ENCODE measurements at regions not wholly inside any gene's neighbourhood (a gene's known extent, or its start where the extent isn't known, plus 50 kb on each side); places are given as distances from the start of the nearest gene placed in this dataset.
A peak's percentile ranks its signal among the peaks of the same experiment; 100 is the strongest.

- no peak overlapping the region for H3K9ac ChIP-seq (ENCODE audit: low read depth in 1 of 2, low read length in 2 of 2)
- no peaks in the 10 kb centered on the region for H3K27me3 ChIP-seq (ENCODE audit: control insufficient read depth in 4 of 4, insufficient read depth in 4 of 4, low read length in 3 of 4)
- H3K9me3 ChIP-seq (ENCODE audit: control insufficient read depth in 4 of 4, low read length in 3 of 4) = peaks cover 0 to 2% (median 0%) of the 10 kb centered on the region in 4 donors
- H3K4me1 ChIP-seq (ENCODE audit: control insufficient read depth in 4 of 4, insufficient read depth in 4 of 4, low read length in 3 of 4) = peaks cover 0 to 22% (median 12%) of the 10 kb centered on the region in 4 donors
- TF ChIP-seq HNF4G (IDR thresholded peaks at IDR 0.05) = peak; percentile 97
- peak; percentile 59 for TF ChIP-seq ZBTB33 (IDR thresholded peaks at IDR 0.05)
- TF ChIP-seq YY1 (IDR thresholded peaks at IDR 0.05) = peak; percentile 64
- peak in 1 of 2 donors; percentile 21 for TF ChIP-seq GABPA (IDR thresholded peaks at IDR 0.05 in 1 of 2, conservative IDR thresholded peaks at IDR 0.05 in 1 of 2)
- TF ChIP-seq CTCF (IDR thresholded peaks at IDR 0.05; ENCODE audit: low read depth, low read length, missing input control) = no peak
- TF ChIP-seq REST (IDR thresholded peaks at IDR 0.05) = peak; percentile 61
- peak; percentile 64 for TF ChIP-seq NR2F2 (IDR thresholded peaks at IDR 0.05)
- no peak for TF ChIP-seq FOXA1 (IDR thresholded peaks at IDR 0.05)
- no peak for TF ChIP-seq TAF1 (conservative IDR thresholded peaks at IDR 0.05)
- peak; percentile 39 to 61 for TF ChIP-seq JUND (IDR thresholded peaks at IDR 0.05)
- TF ChIP-seq FOXA2 (IDR thresholded peaks at IDR 0.05) = peak; percentile 28
- TF ChIP-seq ATF3 (IDR thresholded peaks at IDR 0.05) = peak; percentile 76
- TF ChIP-seq SP1 (IDR thresholded peaks at IDR 0.05) = peak; percentile 86
- TF ChIP-seq EGR1 (IDR thresholded peaks at IDR 0.05; ENCODE audit: low read depth in 2 of 2) = peak in 1 of 2 donors; percentile 54
- peak; percentile 68 to 79 for TF ChIP-seq RAD21 (IDR thresholded peaks at IDR 0.05)
- peak; percentile 93 to 96 for TF ChIP-seq RXRA (IDR thresholded peaks at IDR 0.05)
- TF ChIP-seq MAX (IDR thresholded peaks at IDR 0.05) = peak; percentile 67
- TF ChIP-seq HNF4A (conservative IDR thresholded peaks at IDR 0.05) = peak; percentile 100
- no peak for DNase-seq (ENCODE audit: low spot score)
- 34% methylated on average over 2 of the region's 2 CpGs for WGBS
- H3K4me3 ChIP-seq (ENCODE audit: low read depth in 1 of 3, low read length in 3 of 3) = peak overlapping the region in 1 of 3 donors; percentile 6
- peak overlapping the region; percentile 35 to 36 for H3K27ac ChIP-seq (ENCODE audit: low read depth in 1 of 2, low read length in 2 of 2)
- H3K36me3 ChIP-seq (ENCODE audit: control insufficient read depth in 4 of 4, insufficient read depth in 3 of 4, low read depth in 1 of 4, low read length in 3 of 4) = no peaks in the 10 kb centered on the region
Measured at GRCh38 chr2:226618875-226619605, 180.6 kb downstream of the IRS1 start.

Measured in liver (tissue), 8 donors.